ENCODE measurements at regions not wholly inside any gene's neighbourhood (a gene's known extent, or its start where the extent isn't known, plus 50 kb on each side); places are given as distances from the start of the nearest gene placed in this dataset.

- TF ChIP-seq NR2C2 (CRISPR knock-in tag; IDR thresholded peaks at IDR 0.05) (no peak), ZNF416 (CRISPR knock-in tag; IDR thresholded peaks at IDR 0.05) (no peak), ESRRA (CRISPR knock-in tag; IDR thresholded peaks at IDR 0.05; ENCODE audit: borderline replicate concordance) (no peak), ZNF219 (CRISPR knock-in tag; IDR thresholded peaks at IDR 0.05; ENCODE audit: borderline replicate concordance) (no peak), EMX1 (CRISPR knock-in tag; IDR thresholded peaks at IDR 0.05) (no peak), ERG (CRISPR knock-in tag; IDR thresholded peaks at IDR 0.05) (no peak), AR (CRISPR knock-in tag; IDR thresholded peaks at IDR 0.05) (no peak)
Observed at GRCh38 chr10:61317706-61318105, 135.5 kb downstream of the TMEM26 start (continued).

DNA sequence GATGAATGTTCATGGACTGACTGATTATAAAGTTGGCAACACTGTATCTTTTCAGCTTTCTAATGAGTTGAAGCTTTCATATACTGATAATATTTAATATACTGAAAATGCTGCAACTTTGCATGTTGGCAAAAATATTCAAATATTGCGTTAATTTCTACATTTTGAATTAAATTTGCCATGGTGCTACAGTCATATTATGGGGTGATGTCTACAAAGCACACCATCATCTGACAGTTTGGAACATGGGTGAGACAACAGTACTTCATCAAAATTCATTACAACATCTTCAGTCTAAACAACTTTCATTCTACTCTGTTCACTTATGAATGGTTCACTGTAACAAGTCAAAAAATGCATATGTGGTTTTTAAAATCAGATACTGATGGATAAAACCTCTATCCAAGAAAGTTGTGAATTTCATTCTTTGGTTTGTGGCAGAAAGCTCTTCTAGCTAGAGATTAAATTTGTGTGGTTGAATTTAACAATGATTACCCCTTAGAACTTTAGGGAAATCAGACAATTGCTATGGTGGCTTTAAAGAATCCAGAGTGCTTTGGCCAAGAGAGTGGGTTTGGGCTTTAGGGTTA lies 136.4 kb downstream of the TMEM26 start:
- Mint-ChIP-seq H3K9me3 (no peaks in the 10 kb centered on the region), H3K27ac (no peak overlapping the region), H3K27me3 (ENCODE audit: low read depth) (no peaks in the 10 kb centered on the region), H3K4me3 (no peak overlapping the region), H3K4me1 (no peaks in the 10 kb centered on the region), H3K36me3 (no peaks in the 10 kb centered on the region)
- DNase-seq (ENCODE audit: low spot score) (no peak), ATAC-seq (no peak)
- ChIA-PET CTCF (no interaction called here), POLR2A (no interaction called here)
- no peak for TF ChIP-seq MXD4 (CRISPR knock-in tag; IDR thresholded peaks at IDR 0.05; ENCODE audit: borderline replicate concordance)
- TF ChIP-seq TP53 (CRISPR knock-in tag; IDR thresholded peaks at IDR 0.05): no peak
- no peak for TF ChIP-seq SP1 (CRISPR knock-in tag; conservative IDR thresholded peaks at IDR 0.05)
- no peak for TF ChIP-seq NFATC4 (CRISPR knock-in tag; IDR thresholded peaks at IDR 0.05)
- no peak for TF ChIP-seq ZNF423 (CRISPR knock-in tag; IDR thresholded peaks at IDR 0.05)
- TF ChIP-seq, protein P1, sequence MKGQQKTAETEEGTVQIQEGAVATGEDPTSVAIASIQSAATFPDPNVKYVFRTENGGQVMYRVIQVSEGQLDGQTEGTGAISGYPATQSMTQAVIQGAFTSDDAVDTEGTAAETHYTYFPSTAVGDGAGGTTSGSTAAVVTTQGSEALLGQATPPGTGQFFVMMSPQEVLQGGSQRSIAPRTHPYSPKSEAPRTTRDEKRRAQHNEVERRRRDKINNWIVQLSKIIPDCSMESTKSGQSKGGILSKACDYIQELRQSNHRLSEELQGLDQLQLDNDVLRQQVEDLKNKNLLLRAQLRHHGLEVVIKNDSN (CRISPR knock-in tag; IDR thresholded peaks at IDR 0.05): no peak
- no peak for TF ChIP-seq NFYB (CRISPR knock-in tag; conservative IDR thresholded peaks at IDR 0.05; ENCODE audit: low read depth)
- TF ChIP-seq, protein P2, sequence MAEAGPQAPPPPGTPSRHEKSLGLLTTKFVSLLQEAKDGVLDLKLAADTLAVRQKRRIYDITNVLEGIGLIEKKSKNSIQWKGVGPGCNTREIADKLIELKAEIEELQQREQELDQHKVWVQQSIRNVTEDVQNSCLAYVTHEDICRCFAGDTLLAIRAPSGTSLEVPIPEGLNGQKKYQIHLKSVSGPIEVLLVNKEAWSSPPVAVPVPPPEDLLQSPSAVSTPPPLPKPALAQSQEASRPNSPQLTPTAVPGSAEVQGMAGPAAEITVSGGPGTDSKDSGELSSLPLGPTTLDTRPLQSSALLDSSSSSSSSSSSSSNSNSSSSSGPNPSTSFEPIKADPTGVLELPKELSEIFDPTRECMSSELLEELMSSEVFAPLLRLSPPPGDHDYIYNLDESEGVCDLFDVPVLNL (CRISPR knock-in tag; IDR thresholded peaks at IDR 0.05; ENCODE audit: borderline replicate concordance, low read depth): no peak
- TF ChIP-seq ATF6 (CRISPR knock-in tag; IDR thresholded peaks at IDR 0.05): no peak
- TF ChIP-seq, protein P3, sequence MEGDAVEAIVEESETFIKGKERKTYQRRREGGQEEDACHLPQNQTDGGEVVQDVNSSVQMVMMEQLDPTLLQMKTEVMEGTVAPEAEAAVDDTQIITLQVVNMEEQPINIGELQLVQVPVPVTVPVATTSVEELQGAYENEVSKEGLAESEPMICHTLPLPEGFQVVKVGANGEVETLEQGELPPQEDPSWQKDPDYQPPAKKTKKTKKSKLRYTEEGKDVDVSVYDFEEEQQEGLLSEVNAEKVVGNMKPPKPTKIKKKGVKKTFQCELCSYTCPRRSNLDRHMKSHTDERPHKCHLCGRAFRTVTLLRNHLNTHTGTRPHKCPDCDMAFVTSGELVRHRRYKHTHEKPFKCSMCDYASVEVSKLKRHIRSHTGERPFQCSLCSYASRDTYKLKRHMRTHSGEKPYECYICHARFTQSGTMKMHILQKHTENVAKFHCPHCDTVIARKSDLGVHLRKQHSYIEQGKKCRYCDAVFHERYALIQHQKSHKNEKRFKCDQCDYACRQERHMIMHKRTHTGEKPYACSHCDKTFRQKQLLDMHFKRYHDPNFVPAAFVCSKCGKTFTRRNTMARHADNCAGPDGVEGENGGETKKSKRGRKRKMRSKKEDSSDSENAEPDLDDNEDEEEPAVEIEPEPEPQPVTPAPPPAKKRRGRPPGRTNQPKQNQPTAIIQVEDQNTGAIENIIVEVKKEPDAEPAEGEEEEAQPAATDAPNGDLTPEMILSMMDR (IDR thresholded peaks at IDR 0.05): no peak
- TF ChIP-seq ATF1 (CRISPR knock-in tag; IDR thresholded peaks at IDR 0.05): no peak
- TF ChIP-seq ETV6 (CRISPR knock-in tag; IDR thresholded peaks at IDR 0.05): no peak
